ENCODE measurements at regions not wholly inside any gene's neighbourhood (a gene's known extent, or its start where the extent isn't known, plus 50 kb on each side); places are given as distances from the start of the nearest gene placed in this dataset.

DNA sequence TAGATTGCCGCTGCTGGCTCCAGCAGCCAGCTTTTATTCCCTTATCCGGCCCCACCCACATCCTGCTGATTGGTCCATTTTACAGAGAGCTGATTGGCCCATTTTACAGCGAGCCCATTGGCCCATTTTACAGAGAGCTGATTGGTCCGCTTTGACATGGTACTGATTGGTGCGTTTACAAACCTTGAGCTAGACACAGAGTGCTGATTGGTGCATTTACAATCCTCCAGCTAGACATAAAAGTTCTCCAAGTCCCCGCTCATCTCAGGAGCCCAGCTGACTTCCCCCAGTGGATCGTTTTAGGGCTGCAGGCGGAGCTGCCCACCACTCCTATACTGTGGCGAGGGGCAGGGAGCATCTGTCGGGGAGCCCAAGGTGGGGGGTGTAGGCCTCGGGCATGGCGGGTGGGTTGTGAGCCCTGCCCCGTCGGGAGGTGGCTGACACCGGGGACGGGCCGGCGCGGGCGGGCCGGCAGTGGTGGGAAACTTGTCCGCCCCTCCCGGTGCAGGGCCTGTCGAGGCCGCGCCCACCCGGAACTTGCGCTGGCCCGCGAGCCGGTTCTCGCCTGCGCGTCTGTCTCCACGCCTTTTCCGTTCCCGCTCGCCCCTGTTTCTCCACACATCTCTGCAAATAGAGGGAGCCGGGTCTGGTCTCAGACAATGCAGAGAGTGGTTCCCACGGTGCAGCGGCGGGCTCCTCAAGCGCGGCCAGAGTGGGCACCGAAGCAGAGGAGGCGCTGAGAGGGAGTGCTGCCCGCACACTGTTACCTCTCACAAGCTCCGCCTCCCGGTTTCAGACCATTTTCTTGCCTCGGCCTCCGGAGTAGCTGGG is 86.1 kb upstream of the STMND1 start:
- TF ChIP-seq, protein P1, sequence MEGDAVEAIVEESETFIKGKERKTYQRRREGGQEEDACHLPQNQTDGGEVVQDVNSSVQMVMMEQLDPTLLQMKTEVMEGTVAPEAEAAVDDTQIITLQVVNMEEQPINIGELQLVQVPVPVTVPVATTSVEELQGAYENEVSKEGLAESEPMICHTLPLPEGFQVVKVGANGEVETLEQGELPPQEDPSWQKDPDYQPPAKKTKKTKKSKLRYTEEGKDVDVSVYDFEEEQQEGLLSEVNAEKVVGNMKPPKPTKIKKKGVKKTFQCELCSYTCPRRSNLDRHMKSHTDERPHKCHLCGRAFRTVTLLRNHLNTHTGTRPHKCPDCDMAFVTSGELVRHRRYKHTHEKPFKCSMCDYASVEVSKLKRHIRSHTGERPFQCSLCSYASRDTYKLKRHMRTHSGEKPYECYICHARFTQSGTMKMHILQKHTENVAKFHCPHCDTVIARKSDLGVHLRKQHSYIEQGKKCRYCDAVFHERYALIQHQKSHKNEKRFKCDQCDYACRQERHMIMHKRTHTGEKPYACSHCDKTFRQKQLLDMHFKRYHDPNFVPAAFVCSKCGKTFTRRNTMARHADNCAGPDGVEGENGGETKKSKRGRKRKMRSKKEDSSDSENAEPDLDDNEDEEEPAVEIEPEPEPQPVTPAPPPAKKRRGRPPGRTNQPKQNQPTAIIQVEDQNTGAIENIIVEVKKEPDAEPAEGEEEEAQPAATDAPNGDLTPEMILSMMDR (IDR thresholded peaks at IDR 0.05): no peak
- no peak for TF ChIP-seq NRF1 (IDR thresholded peaks at IDR 0.05; ENCODE audit: low read depth, low read length)
- no peak for TF ChIP-seq CHD2 (IDR thresholded peaks at IDR 0.05; ENCODE audit: low read length, partially characterized antibody)
- TF ChIP-seq POLR2AphosphoS5 (IDR thresholded peaks at IDR 0.05; ENCODE audit: low read depth, low read length): no peak
- TF ChIP-seq TAF1 (IDR thresholded peaks at IDR 0.05; ENCODE audit: borderline replicate concordance, low read depth, low read length): no peak
- TF ChIP-seq YY1 (IDR thresholded peaks at IDR 0.05; ENCODE audit: low read depth): no peak
- TF ChIP-seq, protein P2, sequence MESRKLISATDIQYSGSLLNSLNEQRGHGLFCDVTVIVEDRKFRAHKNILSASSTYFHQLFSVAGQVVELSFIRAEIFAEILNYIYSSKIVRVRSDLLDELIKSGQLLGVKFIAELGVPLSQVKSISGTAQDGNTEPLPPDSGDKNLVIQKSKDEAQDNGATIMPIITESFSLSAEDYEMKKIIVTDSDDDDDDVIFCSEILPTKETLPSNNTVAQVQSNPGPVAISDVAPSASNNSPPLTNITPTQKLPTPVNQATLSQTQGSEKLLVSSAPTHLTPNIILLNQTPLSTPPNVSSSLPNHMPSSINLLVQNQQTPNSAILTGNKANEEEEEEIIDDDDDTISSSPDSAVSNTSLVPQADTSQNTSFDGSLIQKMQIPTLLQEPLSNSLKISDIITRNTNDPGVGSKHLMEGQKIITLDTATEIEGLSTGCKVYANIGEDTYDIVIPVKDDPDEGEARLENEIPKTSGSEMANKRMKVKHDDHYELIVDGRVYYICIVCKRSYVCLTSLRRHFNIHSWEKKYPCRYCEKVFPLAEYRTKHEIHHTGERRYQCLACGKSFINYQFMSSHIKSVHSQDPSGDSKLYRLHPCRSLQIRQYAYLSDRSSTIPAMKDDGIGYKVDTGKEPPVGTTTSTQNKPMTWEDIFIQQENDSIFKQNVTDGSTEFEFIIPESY (IDR thresholded peaks at IDR 0.05; ENCODE audit: borderline replicate concordance, low read depth): no peak
- TF ChIP-seq, protein P3, sequence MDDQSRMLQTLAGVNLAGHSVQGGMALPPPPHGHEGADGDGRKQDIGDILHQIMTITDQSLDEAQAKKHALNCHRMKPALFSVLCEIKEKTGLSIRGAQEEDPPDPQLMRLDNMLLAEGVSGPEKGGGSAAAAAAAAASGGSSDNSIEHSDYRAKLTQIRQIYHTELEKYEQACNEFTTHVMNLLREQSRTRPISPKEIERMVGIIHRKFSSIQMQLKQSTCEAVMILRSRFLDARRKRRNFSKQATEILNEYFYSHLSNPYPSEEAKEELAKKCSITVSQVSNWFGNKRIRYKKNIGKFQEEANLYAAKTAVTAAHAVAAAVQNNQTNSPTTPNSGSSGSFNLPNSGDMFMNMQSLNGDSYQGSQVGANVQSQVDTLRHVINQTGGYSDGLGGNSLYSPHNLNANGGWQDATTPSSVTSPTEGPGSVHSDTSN (IDR thresholded peaks at IDR 0.05): no peak
